GM21381 (cell line): ENCODE measurements at regions not wholly inside any gene's neighbourhood (a gene's known extent, or its start where the extent isn't known, plus 50 kb on each side); places are given as distances from the start of the nearest gene placed in this dataset.

Source experiments
- ATAC-seq: cut with Tn5 transposase; IDR thresholded peaks from one replicate; pipeline ENCODE4 v1.9.1; 2021; ENCODE audit warnings: mild to moderate bottlenecking, moderate library complexity; ENCODE audit not compliant: unreplicated experiment

DNA sequence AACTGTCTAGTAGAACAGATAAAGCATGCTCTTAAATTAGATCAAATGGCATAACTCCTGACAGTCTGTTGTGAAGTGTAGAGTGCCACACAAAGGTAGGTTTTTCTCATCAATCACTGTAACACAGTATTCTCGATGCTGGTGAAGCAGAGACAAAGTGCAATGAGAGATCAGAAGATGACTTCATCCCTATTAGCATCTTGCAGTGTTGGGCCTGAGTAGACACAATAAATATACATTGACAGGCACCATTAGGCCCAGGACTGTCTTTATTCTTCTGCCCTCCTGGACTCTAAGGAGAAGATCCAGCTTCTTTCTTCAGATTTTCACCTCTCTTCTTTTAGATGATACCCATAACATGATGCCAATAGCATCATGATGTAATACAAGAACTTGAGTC lies 478.0 kb upstream of the TENM4 start:
- no peak for ATAC-seq

GRCh38 chr11:79906164-79906563 lies 465.3 kb upstream of the TENM4 start:
- no peak for ATAC-seq

GRCh38 chr11:79902493-79902892 lies 461.7 kb upstream of the TENM4 start:
- no peak for ATAC-seq

DNA sequence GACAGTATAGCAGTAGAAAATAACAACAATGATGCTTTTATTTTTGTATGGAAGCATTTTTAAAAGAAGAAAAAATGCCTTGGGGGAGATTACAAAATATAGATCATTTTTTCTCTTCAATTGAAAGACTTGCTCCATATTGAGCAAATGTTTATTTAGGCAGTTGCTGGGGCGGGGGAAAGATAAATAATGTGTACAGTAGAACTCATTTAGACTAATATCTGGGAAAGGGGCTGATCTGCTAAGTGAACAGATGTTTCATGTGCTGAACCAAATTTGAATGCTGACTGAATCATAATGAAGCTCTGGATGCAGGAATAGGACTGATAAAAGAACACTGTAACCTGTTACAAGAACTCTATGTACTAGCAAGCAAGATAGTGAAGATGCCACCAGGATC lies 457.1 kb upstream of the TENM4 start:
- no peak for ATAC-seq

GRCh38 chr11:79896258-79896657 lies 455.4 kb upstream of the TENM4 start:
- no peak for ATAC-seq

DNA sequence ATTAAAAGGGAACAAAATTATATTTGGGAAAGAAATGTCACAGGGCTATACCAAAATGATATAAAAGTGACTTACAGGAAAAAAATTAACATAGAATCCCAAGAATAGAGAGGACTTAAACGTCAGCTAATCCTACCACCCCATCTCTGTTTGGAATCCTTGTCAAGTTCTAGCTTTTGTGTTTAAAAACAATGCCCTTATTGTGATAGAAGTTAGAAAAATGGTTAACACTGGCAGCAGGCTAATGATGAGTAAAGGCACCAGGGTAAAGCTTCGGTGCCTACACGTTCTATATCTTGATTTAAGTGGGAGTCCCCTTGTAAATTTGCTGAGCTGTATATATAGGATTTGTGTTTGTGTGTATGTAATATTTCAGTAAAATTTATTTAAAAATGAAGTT lies 453.3 kb upstream of the TENM4 start:
- ATAC-seq, result no peak

DNA sequence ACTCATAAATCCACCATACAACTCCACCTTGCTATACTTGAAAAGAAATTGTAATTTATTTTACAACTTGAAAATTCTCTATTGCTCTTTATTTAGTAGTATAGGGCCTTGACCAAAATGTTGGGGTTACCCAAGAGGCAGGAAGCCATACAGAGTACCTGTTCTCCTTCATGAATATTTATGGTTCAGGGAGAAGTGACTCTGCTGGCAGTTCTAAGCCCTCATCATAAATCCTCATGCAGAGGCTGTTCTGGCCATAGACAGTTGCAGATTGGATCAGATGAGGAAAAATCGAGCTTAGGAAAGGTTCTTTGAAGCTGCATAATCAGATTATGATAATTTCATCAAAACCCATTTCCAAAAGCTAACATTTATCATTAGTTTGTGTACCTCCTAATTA lies 449.4 kb upstream of the TENM4 start:
- ATAC-seq, result no peak

DNA sequence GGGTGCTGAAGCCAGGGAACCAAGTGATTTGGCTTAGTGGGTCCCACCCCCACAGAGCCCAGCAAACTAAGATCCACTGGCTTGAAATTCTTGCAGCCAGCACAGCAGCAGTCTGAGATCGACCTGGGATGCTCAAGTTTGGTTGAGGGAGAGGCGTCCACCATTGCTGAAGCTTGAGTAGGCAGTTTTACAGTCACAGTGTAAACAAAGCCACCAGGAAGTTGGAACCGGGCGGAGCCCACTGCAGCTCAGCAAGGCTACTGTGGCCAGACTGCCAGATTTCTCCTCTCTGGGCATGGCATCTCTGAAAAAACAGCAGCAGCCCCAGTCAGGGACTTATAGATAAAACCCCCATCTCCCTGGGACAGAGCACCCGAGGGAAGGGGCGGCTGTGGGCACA lies 424.1 kb upstream of the TENM4 start:
- no peak for ATAC-seq

- ATAC-seq, result no peak
Measured at GRCh38 chr11:79860336-79860735, 419.5 kb upstream of the TENM4 start.

- no peak for ATAC-seq
Measured at GRCh38 chr11:79857377-79858214, 416.8 kb upstream of the TENM4 start.

GRCh38 chr11:79852176-79852575 lies 411.3 kb upstream of the TENM4 start:
- no peak for ATAC-seq

- ATAC-seq, result no peak
Measured at GRCh38 chr11:79845002-79845709, 404.3 kb upstream of the TENM4 start.

DNA sequence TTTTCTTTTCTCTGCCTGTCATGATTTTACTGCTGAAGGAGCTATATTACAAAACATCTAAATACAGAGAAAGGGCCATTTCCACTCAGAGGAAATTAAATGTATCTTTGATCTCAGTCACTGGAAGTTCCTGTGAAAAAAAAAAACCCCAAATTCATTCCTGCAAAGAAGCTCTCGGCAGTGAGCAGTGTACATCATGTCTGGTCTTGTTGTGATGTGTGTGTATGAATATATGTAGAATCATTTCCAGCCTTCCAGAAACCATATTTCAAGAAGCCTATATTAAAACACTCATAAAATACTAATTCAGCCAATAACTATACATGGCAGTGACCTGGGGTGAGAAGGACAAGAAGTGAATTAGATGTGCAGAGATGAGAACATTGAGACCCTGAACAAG lies 393.2 kb upstream of the TENM4 start:
- ATAC-seq, result no peak

DNA sequence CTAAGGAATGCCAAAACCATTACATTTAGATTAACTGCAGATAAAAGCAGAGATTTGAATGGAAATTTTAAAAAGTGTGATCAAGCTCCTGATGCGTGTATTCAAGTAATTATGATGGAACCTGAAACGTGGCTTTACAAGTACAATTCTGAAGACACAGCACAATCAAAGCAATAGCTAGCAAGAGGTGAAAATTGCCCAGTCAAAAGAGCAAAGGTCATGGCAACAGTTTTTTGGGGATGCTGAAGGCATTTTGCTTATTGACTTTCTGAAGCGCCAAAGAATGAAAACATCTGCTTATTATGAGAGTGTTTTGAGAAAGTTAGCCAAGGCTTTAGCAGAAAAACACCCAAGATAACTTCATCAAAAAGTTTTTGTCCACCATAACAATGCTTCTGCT lies 389.6 kb upstream of the TENM4 start:
- ATAC-seq, result no peak

DNA sequence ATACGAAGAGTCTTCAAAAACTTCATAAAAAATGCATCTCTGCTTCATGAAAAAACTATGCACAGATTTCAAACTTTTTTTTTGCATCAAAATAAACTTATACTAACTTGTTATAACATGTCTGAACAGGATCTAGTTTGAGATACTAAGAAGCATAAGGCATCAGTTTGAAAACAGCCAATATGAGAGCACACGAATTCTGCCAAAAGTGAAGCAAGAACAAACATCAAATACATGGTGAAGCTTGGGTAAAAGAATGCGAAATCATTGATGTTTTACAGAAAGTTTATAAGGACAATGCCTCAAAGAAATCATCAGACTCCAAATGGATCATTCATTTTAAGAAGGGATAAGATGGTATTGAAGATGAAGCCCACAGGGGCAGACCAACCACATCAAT lies 389.1 kb upstream of the TENM4 start:
- ATAC-seq, result no peak

- ATAC-seq, result no peak
Measured at GRCh38 chr11:79822766-79823165, 381.9 kb upstream of the TENM4 start.

GRCh38 chr11:79813551-79813950 lies 372.7 kb upstream of the TENM4 start:
- no peak for ATAC-seq

DNA sequence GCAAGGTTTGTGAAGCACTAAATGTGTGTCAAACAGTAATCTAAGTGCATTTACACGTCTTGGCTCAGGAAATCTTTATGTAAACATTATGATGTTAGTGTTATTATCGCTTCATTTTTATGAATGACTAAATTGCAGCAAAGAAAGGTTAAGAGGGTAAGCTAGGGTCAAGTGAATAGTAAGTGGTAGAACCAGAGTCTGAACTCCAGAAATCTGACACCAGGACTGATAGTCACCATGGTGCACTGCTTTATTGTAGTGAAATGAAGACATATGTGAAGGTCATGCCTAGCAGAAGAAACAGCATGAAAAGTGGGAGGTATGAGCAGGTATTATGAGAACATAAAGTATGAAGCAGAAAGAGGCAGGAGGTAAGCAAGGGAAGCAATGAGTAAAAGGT lies 368.7 kb upstream of the TENM4 start:
- no peak for ATAC-seq

DNA sequence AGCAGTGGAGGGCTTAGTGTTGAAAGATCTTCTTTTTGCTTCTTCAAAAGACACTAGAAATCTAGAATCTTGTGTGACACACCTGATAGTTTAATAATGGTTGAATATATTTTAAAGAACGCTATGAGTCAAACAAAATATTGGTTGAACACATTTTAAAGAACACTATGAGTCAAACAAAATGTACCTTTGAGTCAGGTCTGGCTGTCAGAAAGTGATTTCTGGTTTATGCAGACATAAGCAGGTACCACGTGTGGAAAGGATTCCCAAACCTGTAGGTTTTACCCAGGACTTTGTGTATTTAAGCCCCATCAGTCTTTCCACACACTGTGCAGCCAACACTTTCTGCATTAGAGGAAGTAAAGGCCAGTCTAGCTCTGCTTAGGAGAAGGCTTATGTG lies 366.7 kb upstream of the TENM4 start:
- ATAC-seq, result no peak

- ATAC-seq, result no peak
Measured at GRCh38 chr11:79796704-79797103, 355.9 kb upstream of the TENM4 start.

DNA sequence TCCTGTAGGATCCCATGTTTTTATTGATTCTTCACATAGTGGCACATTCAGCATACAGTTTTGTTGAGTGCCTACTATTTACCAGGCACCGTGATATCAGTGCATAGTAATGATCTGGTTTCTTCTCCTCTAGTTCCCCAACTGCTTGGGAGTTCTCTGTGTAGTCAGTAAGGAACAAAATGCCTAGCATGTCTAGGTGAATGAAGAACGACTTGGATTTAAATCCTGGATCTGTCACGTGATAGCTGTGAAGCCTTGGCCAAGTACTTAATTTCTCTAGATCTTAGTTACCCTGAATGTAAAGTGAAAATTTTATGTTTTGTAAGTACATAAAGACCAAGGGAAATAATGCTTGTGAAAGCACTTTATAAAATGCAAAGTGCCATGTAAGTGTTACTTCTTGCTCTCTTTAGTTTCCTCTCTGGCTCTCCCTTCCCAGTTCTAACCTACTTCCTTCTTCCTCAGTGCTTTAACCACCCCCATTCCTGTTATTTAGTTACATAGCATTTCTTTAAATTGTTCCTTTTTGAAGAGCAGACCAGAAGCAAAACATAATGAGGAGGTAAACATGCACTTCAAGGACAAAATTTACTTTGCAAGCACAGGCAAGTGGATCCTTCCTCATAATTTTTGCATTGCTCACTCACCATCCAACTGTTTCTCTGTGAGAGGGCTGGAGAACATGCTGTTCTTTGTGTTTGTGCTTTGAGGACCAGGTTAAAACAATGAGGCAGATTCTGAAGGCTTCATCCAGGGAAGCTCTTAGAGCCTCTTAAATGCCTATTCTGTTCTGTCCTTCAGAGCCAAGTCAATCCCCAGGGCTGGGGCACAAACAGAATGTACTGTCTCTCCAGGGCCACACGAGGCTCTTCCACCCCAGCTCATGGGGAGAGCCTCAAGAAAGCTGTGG lies 353.9 kb upstream of the TENM4 start:
- no peak for ATAC-seq
